22Rv1 (cell line): ENCODE measurements at regions not wholly inside any gene's neighbourhood (a gene's known extent, or its start where the extent isn't known, plus 50 kb on each side); places are given as distances from the start of the nearest gene placed in this dataset.

ENCODE experiments used
- H3K27ac ChIP-seq: fragments of 450-650 bp; 2 replicates; pipeline ENCODE4 v1.5.1; 2017
- CTCF ChIP-seq: fragments of 450-650 bp; IDR thresholded peaks from 2 replicates; pipeline ENCODE4 v1.5.1; 2017; ENCODE audit warnings: mild to moderate bottlenecking
- ZFX ChIP-seq: fragments of 450-650 bp; IDR thresholded peaks from 2 replicates; pipeline ENCODE4 v1.6.1; 2017; ENCODE audit warnings: antibody characterized with exemption, borderline replicate concordance

GRCh38 chr5:88666761-88667495 lies 216.1 kb downstream of the MEF2C start:
- TF ChIP-seq CTCF (no peak), ZFX (no peak)
- H3K27ac ChIP-seq, result no peak overlapping the region

GRCh38 chr5:88665750-88666215 lies 217.2 kb downstream of the MEF2C start:
- H3K27ac ChIP-seq, result no peak overlapping the region
- TF ChIP-seq ZFX (no peak), CTCF (no peak)

- no peak overlapping the region for H3K27ac ChIP-seq
- no peak for TF ChIP-seq ZFX
- TF ChIP-seq CTCF, result no peak
Observed at GRCh38 chr5:88664645-88665044, 218.3 kb downstream of the MEF2C start.

GRCh38 chr5:88663793-88664216 lies 219.2 kb downstream of the MEF2C start:
- TF ChIP-seq CTCF (no peak), ZFX (no peak)
- no peak overlapping the region for H3K27ac ChIP-seq

GRCh38 chr5:88662846-88663245 lies 220.1 kb downstream of the MEF2C start:
- TF ChIP-seq ZFX (no peak), CTCF (no peak)
- no peak overlapping the region for H3K27ac ChIP-seq

GRCh38 chr5:88661806-88662207 lies 221.2 kb downstream of the MEF2C start:
- TF ChIP-seq ZFX (no peak), CTCF (no peak)
- peak overlapping the region; percentile 84 for H3K27ac ChIP-seq

- peak overlapping the region; percentile 84 for H3K27ac ChIP-seq
- no peak for TF ChIP-seq ZFX
- no peak for TF ChIP-seq CTCF
Observed at GRCh38 chr5:88660947-88661805, 221.8 kb downstream of the MEF2C start.
